IPS-NIHi7 (cell line): ENCODE measurements at regions not wholly inside any gene's neighbourhood (a gene's known extent, or its start where the extent isn't known, plus 50 kb on each side); places are given as distances from the start of the nearest gene placed in this dataset.

Experiments
- DNase-seq: peaks from one replicate; pipeline ENCODE4 v3.0.0; 2012; ENCODE audit warnings: mixed read lengths; ENCODE audit errors: extremely low spot score

GRCh38 chr14:96617635-96618034, 115.5 kb downstream of the PAPOLA start:
- DNase-seq = no peak

DNA sequence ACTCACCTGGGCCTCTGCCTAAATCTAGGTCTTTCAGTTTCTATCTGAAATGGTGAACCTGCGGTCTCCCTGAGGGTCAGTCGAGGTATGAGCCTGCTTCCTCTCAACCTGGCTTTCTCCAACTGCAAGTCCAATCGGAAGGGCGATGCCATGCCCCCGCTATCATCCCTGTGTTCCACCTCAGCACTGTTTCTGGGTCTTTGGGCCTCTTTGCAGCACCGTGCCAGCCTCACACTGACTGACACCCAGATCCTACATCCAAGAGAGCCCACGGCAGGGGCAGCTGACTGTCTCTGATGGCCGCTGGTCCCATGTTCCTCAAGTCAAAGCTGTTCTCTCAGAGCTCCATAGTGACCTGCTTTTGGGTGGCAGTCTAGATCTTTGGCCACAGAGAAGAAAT, 120.7 kb downstream of the PAPOLA start:
- no peak for DNase-seq

GRCh38 chr14:96623676-96624484, 121.7 kb downstream of the PAPOLA start:
- DNase-seq = no peak

GRCh38 chr14:96624661-96625425, 122.7 kb downstream of the PAPOLA start:
- no peak for DNase-seq

DNA sequence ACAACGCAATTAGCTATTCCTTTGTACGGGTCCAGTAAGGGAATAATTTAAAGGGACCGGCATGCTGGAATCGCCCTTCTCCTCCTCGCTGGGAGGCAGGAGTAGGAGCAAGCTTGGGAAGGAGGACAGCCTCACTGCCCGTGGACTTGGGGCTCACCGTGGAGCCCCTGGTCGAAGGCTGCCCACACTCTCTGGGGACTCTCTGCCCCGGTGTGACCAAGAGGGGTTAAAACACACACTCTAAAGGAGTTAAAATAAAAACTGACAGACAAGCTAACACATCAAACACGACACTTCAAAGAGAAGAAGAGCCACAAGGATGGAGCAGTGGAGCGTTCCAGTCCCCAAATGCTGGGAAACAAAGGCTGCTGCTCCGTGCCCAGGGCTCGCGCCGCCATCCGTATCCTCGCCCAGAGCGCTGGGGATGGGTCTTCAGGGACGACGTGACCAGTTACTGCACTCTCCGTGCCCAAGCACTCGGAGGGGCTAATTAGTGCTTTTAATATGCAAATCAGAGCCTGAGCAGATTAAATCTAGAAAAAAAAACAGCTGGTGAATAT, 123.3 kb downstream of the PAPOLA start:
- DNase-seq = no peak

DNA sequence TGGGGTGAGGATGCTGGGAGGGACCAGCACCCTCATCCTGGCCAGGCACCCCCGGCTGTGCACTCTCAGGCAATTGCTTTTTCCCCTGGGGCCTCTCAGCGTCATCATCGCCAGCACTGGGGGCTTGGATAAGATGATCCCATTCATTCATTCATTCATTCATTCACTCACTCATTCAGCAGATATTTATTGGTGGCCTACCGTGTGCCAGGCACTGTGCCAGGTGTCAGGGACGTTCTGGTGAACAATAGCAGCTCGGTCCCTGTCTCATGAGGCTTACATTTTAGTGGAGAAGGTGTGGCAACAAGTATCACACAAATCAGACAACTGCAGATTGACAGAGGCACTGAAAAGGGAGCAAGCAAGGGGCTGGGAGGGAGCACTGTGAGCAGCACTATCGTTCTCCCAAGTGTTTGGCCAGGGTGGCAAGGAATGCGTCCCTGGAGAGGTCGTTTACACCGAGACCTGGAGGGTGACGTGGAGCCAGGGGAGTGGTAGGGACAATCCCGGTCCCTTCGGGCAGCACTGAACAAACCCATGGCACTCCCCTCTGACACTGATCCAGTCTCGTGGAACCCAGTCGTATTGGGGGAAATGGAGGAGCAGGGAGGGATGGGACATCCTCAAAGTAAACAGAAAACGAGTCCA, 124.1 kb downstream of the PAPOLA start:
- no peak for DNase-seq

DNA sequence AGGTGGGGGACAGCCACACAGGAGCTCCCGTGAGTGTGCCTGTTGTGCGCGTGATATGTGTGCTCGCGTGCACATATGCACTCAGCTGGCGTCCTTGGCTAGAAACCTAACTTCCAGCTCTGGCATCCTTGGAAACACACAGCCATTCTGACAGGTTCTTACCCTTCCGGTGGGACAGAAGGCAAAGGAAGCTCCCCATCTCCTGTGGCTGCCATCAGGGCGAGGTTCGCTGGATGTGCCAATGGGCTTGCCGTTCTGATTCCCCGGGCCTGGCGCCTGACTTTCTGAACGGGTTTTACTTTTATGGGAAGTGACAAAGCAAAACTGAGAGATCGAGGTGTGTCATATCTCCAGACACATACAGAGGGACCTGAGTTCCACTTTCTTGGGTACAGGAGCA, 124.7 kb downstream of the PAPOLA start:
- DNase-seq = no peak

GRCh38 chr14:96627386-96627785, 125.2 kb downstream of the PAPOLA start:
- DNase-seq = no peak

DNA sequence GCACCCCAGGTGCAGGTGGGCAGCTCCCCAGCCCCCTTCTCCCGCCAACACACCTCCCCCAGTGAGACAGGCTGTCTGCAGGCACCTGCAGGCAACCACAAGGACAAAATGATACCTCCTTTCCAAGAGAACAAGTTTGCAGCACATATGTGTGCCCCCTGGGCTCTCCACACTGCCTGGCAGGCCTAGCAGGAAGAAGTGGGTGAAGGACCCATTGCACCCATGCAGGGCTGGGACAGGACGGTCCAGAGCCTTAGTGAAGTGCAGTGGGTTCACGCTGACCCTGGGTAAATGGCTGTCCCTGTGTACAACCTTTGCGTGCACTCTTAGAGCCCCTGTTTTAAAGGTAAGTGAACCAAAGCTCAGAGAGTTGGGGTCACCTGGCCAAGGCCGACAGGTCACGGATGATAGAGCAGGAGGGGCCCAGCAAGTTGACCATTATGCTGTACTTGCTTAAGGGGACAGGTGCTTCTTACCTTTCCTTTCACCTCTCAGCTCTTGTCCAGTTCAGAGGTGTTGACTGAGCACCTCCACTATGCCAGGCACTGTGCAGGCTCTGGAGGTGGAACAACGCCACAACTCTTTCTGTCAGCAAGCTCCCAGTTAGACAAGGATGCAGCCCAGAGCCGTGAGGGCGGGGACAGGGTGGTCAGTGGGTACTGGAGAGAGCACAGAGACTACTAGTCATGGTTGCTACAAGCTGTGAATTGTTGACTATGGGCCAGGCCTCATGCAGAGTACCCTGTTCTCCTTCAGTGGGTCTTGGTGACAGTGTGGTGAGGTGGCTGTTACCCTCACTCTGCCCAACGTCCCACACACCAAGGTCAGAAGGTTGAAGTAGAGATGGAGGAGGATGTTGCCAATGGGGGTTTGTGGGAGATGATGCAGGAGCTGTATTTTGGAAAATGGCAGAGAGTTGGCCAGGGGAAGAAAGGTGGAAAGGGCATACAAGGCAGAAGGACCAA, 125.9 kb downstream of the PAPOLA start:
- DNase-seq = no peak

GRCh38 chr14:96629082-96629481, 126.9 kb downstream of the PAPOLA start:
- DNase-seq = no peak

DNA sequence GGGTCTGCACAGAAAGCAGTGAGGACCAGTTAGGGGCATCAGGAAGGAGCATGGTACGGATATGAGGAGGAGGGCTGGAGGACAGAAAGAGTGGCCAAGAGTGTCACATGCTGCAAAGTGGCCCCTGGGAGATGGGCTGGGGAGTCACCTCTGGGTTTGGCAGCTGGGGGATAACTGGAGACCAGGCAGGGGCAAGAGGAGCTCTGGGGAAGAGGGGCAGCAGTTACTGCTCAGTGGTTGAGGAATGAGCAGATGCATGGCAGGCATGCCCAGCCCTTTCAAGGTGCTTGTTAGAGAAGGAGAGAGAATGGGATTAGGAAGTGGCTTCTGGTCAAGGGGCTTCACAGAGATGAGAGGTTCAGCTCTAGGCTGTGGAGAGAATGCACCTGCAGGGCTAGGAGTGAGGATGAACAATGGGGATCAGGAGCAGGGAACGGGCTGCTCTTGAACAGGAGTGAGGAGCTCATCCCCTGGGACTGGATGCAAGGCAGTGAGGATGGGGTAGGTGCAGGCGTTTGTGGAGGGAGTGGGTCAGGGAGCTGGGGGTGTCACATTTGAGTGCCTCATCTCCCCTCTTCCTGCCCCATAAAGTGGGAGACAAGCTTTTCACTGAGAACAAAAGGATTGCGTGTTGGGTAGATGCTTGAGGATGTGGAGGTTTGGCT, 127.5 kb downstream of the PAPOLA start:
- DNase-seq = no peak

- DNase-seq = no peak
Observed at GRCh38 chr14:96630281-96630680, 128.1 kb downstream of the PAPOLA start.

GRCh38 chr14:96631030-96631429, 128.8 kb downstream of the PAPOLA start:
- no peak for DNase-seq

DNA sequence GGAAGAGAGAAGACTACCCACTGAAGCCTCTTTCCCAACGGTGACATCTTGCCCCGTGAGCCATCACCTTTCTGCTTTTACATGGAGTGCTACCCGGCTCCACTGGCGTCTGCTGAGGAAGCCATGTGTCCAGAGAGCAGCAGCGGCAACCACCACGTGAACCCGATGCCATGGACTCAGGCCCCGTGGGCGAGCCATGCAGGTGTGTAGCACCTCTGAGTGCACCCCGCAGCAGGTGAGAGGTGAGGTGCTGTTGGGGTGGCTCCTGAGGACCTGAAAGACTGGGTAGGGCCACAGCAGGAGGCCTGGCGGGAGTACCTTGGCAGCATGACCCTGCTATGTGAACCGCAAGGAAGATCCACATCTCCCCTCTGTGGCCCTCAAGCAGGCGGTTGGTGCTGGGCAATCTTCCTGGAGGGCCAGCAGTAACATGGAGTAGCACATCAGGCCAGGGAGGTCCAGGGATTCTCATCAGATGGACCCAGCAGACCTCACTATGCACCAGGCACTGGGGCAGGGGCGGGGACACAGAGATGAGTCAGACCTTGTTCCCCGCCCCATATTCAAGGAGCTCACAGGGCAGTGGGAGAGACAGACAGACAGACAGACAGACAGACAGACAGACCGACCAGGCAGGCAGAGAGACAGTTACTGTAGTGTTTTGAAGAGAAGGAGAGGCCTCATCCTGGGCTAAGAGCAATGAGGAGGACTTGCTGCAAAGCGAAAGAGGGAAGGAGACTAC, 129.6 kb downstream of the PAPOLA start:
- peak; percentile 14 for DNase-seq

DNA sequence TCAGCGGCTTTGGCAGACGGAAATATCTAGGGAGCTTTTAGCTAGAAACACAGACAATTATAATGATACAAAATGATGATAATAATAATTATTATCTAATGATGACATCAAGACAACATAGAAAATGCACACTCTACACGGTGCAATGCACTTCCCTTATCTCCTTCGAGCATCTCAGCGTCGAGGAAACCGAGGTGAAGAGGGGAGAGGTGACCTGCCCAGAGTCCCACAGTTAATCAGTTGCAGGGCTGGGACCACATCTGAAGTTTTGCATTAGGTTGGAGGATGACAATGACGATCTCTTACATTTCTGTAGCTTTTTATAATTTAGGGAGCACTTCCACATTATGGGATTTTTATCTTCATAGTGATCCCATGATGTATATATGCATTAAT, 130.2 kb downstream of the PAPOLA start:
- no peak for DNase-seq

- DNase-seq = no peak
Observed at GRCh38 chr14:96633096-96633495, 130.9 kb downstream of the PAPOLA start.

GRCh38 chr14:96634481-96634880, 132.3 kb downstream of the PAPOLA start:
- DNase-seq = peak; percentile 6

GRCh38 chr14:96634896-96635295, 132.7 kb downstream of the PAPOLA start:
- DNase-seq = peak; percentile 7

GRCh38 chr14:96635850-96636249, 133.7 kb downstream of the PAPOLA start:
- DNase-seq = peak; percentile 9

GRCh38 chr14:96637521-96637920, 135.3 kb downstream of the PAPOLA start:
- DNase-seq = peak; percentile 2
